ENCODE measurements at regions not wholly inside any gene's neighbourhood (a gene's known extent, or its start where the extent isn't known, plus 50 kb on each side); places are given as distances from the start of the nearest gene placed in this dataset.

GRCh38 chr14:44428231-44428945, 78.7 kb downstream of the FSCB start:
- Histone ChIP-seq H3K27ac (ENCODE audit: low read depth in 2 of 2, low read length in 1 of 2) (no peak overlapping the region), H3K27me3 (ENCODE audit: insufficient read depth) (no peaks in the 10 kb centered on the region), H3K36me3 (replicated peaks in 1 of 2; ENCODE audit: control insufficient read depth in 1 of 2, insufficient read depth in 2 of 2, low read length in 1 of 2) (no peaks in the 10 kb centered on the region), H3K9me3 (no peaks in the 10 kb centered on the region), H3F3A (replicated peaks; ENCODE audit: insufficient read depth) (no peaks in the 10 kb centered on the region), H3K9ac (no peak overlapping the region), H3K9me2 (no peaks in the 10 kb centered on the region), H3K4me3 (ENCODE audit: low read depth in 2 of 2, low read length in 1 of 2) (no peak overlapping the region), H4K20me1 (ENCODE audit: insufficient read depth) (no peaks in the 10 kb centered on the region), H3K4me1 (ENCODE audit: control insufficient read depth in 1 of 2, insufficient read depth in 2 of 2, low read depth in 1 of 2, low read length in 1 of 2) (no peaks in the 10 kb centered on the region), H3K4me2 (no peak overlapping the region), H3K79me2 (ENCODE audit: insufficient read depth) (no peaks in the 10 kb centered on the region), H2AFZ (ENCODE audit: low read depth) (no peak overlapping the region)
- 0% methylated on average over 3 of the region's 3 CpGs for WGBS (ENCODE audit: low lambda C conversion rate)
- CTCF ChIA-PET: no interaction called here
- POLR2A ChIA-PET: no interaction called here
- no peak for DNase-seq
- no peak for TF ChIP-seq GATA2 (CRISPR knock-in tag; IDR thresholded peaks at IDR 0.05)
- no peak for TF ChIP-seq RXRA (IDR thresholded peaks at IDR 0.05; ENCODE audit: borderline replicate concordance, low read depth)
- TF ChIP-seq TEAD4 (IDR thresholded peaks at IDR 0.05; ENCODE audit: borderline replicate concordance, insufficient read depth): no peak
- no peak for TF ChIP-seq NFIC (IDR thresholded peaks at IDR 0.05; ENCODE audit: borderline replicate concordance)

- no peaks in the 10 kb centered on the region for H4K20me1 ChIP-seq (ENCODE audit: insufficient read depth)
- H3K27me3 ChIP-seq (ENCODE audit: insufficient read depth): no peaks in the 10 kb centered on the region
- H3K36me3 ChIP-seq (replicated peaks in 1 of 2; ENCODE audit: control insufficient read depth in 1 of 2, insufficient read depth in 2 of 2, low read length in 1 of 2): no peaks in the 10 kb centered on the region
- CTCF ChIA-PET: no interaction called here
- no peaks in the 10 kb centered on the region for H3K4me1 ChIP-seq (ENCODE audit: control insufficient read depth in 1 of 2, insufficient read depth in 2 of 2, low read depth in 1 of 2, low read length in 1 of 2)
- TF ChIP-seq PBX3 (IDR thresholded peaks at IDR 0.05) (no peak), RXRA (IDR thresholded peaks at IDR 0.05; ENCODE audit: borderline replicate concordance, low read depth) (no peak), SMC3 (IDR thresholded peaks at IDR 0.05; ENCODE audit: low read depth, low read length) (no peak), JUND (IDR thresholded peaks at IDR 0.05) (no peak)
- no peaks in the 10 kb centered on the region for H3K9me3 ChIP-seq
- no peak overlapping the region for H3K4me2 ChIP-seq
- H3K27ac ChIP-seq (ENCODE audit: low read depth in 2 of 2, low read length in 1 of 2): no peak overlapping the region
- no peak overlapping the region for H3K4me3 ChIP-seq (ENCODE audit: low read depth in 2 of 2, low read length in 1 of 2)
- H2AFZ ChIP-seq (ENCODE audit: low read depth): no peak overlapping the region
- H3K9me2 ChIP-seq: no peaks in the 10 kb centered on the region
- no peak overlapping the region for H3K9ac ChIP-seq
- H3F3A ChIP-seq (replicated peaks; ENCODE audit: insufficient read depth): no peaks in the 10 kb centered on the region
- 6% methylated on average over 3 of the region's 4 CpGs for WGBS (ENCODE audit: low lambda C conversion rate)
- H3K79me2 ChIP-seq (ENCODE audit: insufficient read depth): no peaks in the 10 kb centered on the region
- DNase-seq: no peak
- POLR2A ChIA-PET: no interaction called here
These were observed 84.4 kb downstream of the FSCB start for GRCh38 chr14:44422699-44423098.

- Histone ChIP-seq H3K9ac (no peak overlapping the region), H3K4me1 (ENCODE audit: control insufficient read depth in 1 of 2, insufficient read depth in 2 of 2, low read depth in 1 of 2, low read length in 1 of 2) (no peaks in the 10 kb centered on the region), H4K20me1 (ENCODE audit: insufficient read depth) (no peaks in the 10 kb centered on the region), H3K9me3 (no peaks in the 10 kb centered on the region), H3F3A (replicated peaks; ENCODE audit: insufficient read depth) (no peaks in the 10 kb centered on the region), H3K9me2 (no peaks in the 10 kb centered on the region), H3K4me2 (no peak overlapping the region), H3K27ac (ENCODE audit: low read depth in 2 of 2, low read length in 1 of 2) (no peak overlapping the region), H3K4me3 (ENCODE audit: low read depth in 2 of 2, low read length in 1 of 2) (no peak overlapping the region), H2AFZ (ENCODE audit: low read depth) (no peak overlapping the region), H3K27me3 (ENCODE audit: insufficient read depth) (no peaks in the 10 kb centered on the region), H3K36me3 (replicated peaks in 1 of 2; ENCODE audit: control insufficient read depth in 1 of 2, insufficient read depth in 2 of 2, low read length in 1 of 2) (no peaks in the 10 kb centered on the region), H3K79me2 (ENCODE audit: insufficient read depth) (no peaks in the 10 kb centered on the region)
- TF ChIP-seq RAD21 (IDR thresholded peaks at IDR 0.05; ENCODE audit: low read length): no peak
- TF ChIP-seq ELF1 (IDR thresholded peaks at IDR 0.05): no peak
- TF ChIP-seq MEF2A (IDR thresholded peaks at IDR 0.05; ENCODE audit: borderline replicate concordance, low read depth): no peak
- TF ChIP-seq CTCF (IDR thresholded peaks at IDR 0.05): no peak
- TF ChIP-seq RCOR1 (IDR thresholded peaks at IDR 0.05; ENCODE audit: low read length): no peak
- no peak for TF ChIP-seq GABPA (IDR thresholded peaks at IDR 0.05; ENCODE audit: low read depth)
- no peak for TF ChIP-seq TAF1 (IDR thresholded peaks at IDR 0.05; ENCODE audit: borderline replicate concordance, low read depth, low read length)
- no peak for TF ChIP-seq RFX5 (IDR thresholded peaks at IDR 0.05; ENCODE audit: low read length)
- TF ChIP-seq JUND (IDR thresholded peaks at IDR 0.05): no peak
- no peak for TF ChIP-seq TCF12 (IDR thresholded peaks at IDR 0.05)
- TF ChIP-seq REST (IDR thresholded peaks at IDR 0.05; ENCODE audit: low read depth, low read length): no peak
- no peak for TF ChIP-seq RXRA (IDR thresholded peaks at IDR 0.05; ENCODE audit: borderline replicate concordance, low read depth)
- no peak for DNase-seq
- WGBS (ENCODE audit: low lambda C conversion rate): 40% methylated on average over 1 of the region's 1 CpG
- POLR2A ChIA-PET: no interaction called here
- CTCF ChIA-PET: no interaction called here
These were observed 86.9 kb downstream of the FSCB start for GRCh38 chr14:44420226-44420625.

Measured in SK-N-SH (cell line).